ENCODE measurements at regions not wholly inside any gene's neighbourhood (a gene's known extent, or its start where the extent isn't known, plus 50 kb on each side); places are given as distances from the start of the nearest gene placed in this dataset.

DNA sequence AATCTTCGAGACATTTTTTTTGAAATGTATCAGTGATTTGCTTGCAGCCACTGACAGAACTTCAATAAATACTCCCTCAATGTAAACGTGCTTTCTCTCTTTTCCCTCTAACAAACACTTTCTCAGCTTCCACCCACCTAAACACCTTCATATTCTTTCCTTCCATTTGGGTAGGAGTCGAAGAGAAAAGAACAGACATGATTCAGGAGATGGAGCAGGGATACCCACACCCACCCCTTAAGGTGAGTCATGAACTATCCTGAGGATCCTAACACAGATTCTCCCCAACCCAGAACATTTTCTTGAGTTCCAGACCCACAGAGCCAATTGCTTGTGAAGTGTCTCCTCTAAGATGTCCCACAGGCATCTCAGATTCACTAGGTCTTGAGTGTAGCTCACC, 488.8 kb downstream of the CDK5RAP2 start:
- TF ChIP-seq TAF1 (IDR thresholded peaks at IDR 0.05; ENCODE audit: low read depth, low read length) (no peak), POLR2AphosphoS5 (IDR thresholded peaks at IDR 0.05; ENCODE audit: low read depth, low read length) (no peak), POLR2A (IDR thresholded peaks at IDR 0.05; ENCODE audit: low read depth, low read length) (no peak)

Data from GM12891 (cell line).